Thyroid gland (tissue), 4 donors: ENCODE measurements at regions not wholly inside any gene's neighbourhood (a gene's known extent, or its start where the extent isn't known, plus 50 kb on each side); places are given as distances from the start of the nearest gene placed in this dataset.
A peak's percentile ranks its signal among the peaks of the same experiment; 100 is the strongest.
"Not testable (repeated sequence)": the region's sequence is repeated elsewhere in the genome, so short reads cannot be mapped to it uniquely, and the experiment has no call there.

Experiments used
- DNase-seq, 2 donors: peaks; one replicate each; pipeline ENCODE4 v3.0.0-alpha.2; 2019
- H3K27ac ChIP-seq, 3 donors: fragments of 200-600 bp; sonication (generic); 1 replicate in 2 of 3; 2 replicates in 1 of 3; pipeline ENCODE4 v1.5.1; 2016 to 2019; ENCODE audit warnings: mild to moderate bottlenecking in 1 of 3, moderate library complexity in 1 of 3
- H3K27me3 ChIP-seq: fragments of 200-600 bp; sonication (generic); one replicate; pipeline ENCODE4 v1.5.1; 2019
- H3K36me3 ChIP-seq, 2 donors: fragments of 200-600 bp; sonication (generic); one replicate each; pipeline ENCODE4 v1.5.1; 2016 to 2019
- H3K4me1 ChIP-seq, 2 donors: fragments of 200-600 bp; sonication (generic); one replicate each; pipeline ENCODE4 v1.5.1; 2017 to 2019
- H3K4me3 ChIP-seq, 3 donors: fragments of 200-600 bp; sonication (generic); replicated peaks in 1 of 3; 1 replicate in 2 of 3; 2 replicates in 1 of 3; pipeline ENCODE4 v1.5.1; 2016; ENCODE audit warnings: mild to moderate bottlenecking in 1 of 3
- H3K9me3 ChIP-seq: fragments of 200-600 bp; sonication (generic); one replicate; pipeline ENCODE4 v1.5.1; 2017
- CTCF ChIP-seq, 6 experiments: fragments of 200-600 bp in 3 of 6; fragments of 450-650 bp in 3 of 6; sonication (generic) in 3 of 6; IDR thresholded peaks; one replicate each; pipeline ENCODE4 v1.5.1; 2016 to 2019; ENCODE audit warnings: antibody characterized with exemption in 6 of 6, mild to moderate bottlenecking in 2 of 6, inconsistent platforms in 1 of 6, moderate library complexity in 1 of 6
- POLR2A ChIP-seq, 2 donors: fragments of 450-650 bp; IDR thresholded peaks; one replicate each; pipeline ENCODE4 v1.6.1; 2017; ENCODE audit warnings: antibody characterized with exemption in 2 of 2, mild to moderate bottlenecking in 2 of 2, moderate library complexity in 1 of 2
- WGBS, 2 donors: methylation state at CpG; one replicate each; pipeline ENCODE4 v1.1.5; 2017; 5-methylcytosine and 5-hydroxymethylcytosine counted together
- intact Hi-C: fragments of 100-400 bp; cut with DNase I; formaldehyde crosslinking; loops from one replicate; pipeline ENCODE4 v1.15.1; 2023

GRCh38 chr6:147958683-147959082, 384.0 kb upstream of the SASH1 start:
- Histone ChIP-seq H3K27ac (peak overlapping the region in 1 of 3 donors; percentile 13), H3K27me3 (no peaks in the 10 kb centered on the region), H3K4me1 (peaks cover 0 to 5% of the 10 kb centered on the region in 2 donors), H3K9me3 (no peaks in the 10 kb centered on the region), H3K4me3 (no peak overlapping the region), H3K36me3 (no peaks in the 10 kb centered on the region)
- DNase-seq, result peak; percentile 95 to 97
- intact Hi-C loops, result no loop called here
- 31 to 32% methylated on average over 2 of the region's 2 CpGs for WGBS, 2 donors
- TF ChIP-seq CTCF (IDR thresholded peaks at IDR 0.05), result no peak
- no peak for TF ChIP-seq POLR2A (IDR thresholded peaks at IDR 0.05)

- 20 to 33% methylated on average over 2 of the region's 2 CpGs for WGBS, 2 donors
- H3K27ac ChIP-seq, result no peak overlapping the region
- peaks cover 0 to 5% of the 10 kb centered on the region in 2 donors for H3K4me1 ChIP-seq
- H3K9me3 ChIP-seq, result no peaks in the 10 kb centered on the region
- DNase-seq, result no peak
- H3K27me3 ChIP-seq, result no peaks in the 10 kb centered on the region
- TF ChIP-seq CTCF (IDR thresholded peaks at IDR 0.05), result no peak
- no peak for TF ChIP-seq POLR2A (IDR thresholded peaks at IDR 0.05)
- no peaks in the 10 kb centered on the region for H3K36me3 ChIP-seq
- intact Hi-C loops, result no loop called here
- no peak overlapping the region for H3K4me3 ChIP-seq
Measured at GRCh38 chr6:147961481-147962141, 381.0 kb upstream of the SASH1 start.

GRCh38 chr6:147965448-147965847, 377.2 kb upstream of the SASH1 start:
- intact Hi-C loops, DNase-seq, H3K27me3 ChIP-seq, H3K4me1 ChIP-seq, H3K4me3 ChIP-seq, H3K27ac ChIP-seq, H3K9me3 ChIP-seq, H3K36me3 ChIP-seq: not testable (repeated sequence)
- WGBS, 2 donors, result 96 to 99% methylated on average over 3 of the region's 3 CpGs

- intact Hi-C loops, result no loop called here
- Histone ChIP-seq H3K27me3 (no peaks in the 10 kb centered on the region), H3K4me1 (no peaks in the 10 kb centered on the region), H3K36me3 (no peaks in the 10 kb centered on the region), H3K4me3 (no peak overlapping the region), H3K27ac (no peak overlapping the region), H3K9me3 (no peaks in the 10 kb centered on the region)
- TF ChIP-seq CTCF (IDR thresholded peaks at IDR 0.05), result no peak
- TF ChIP-seq POLR2A (IDR thresholded peaks at IDR 0.05), result no peak
- WGBS, 2 donors, result 41 to 61% methylated on average over 1 of the region's 1 CpG
- no peak for DNase-seq
Measured at GRCh38 chr6:147970970-147971369, 371.7 kb upstream of the SASH1 start.

GRCh38 chr6:147972448-147972847, 370.2 kb upstream of the SASH1 start:
- H3K27me3 ChIP-seq, result no peaks in the 10 kb centered on the region
- no peak for DNase-seq
- no peak overlapping the region for H3K27ac ChIP-seq
- no peaks in the 10 kb centered on the region for H3K4me1 ChIP-seq
- WGBS, 2 donors, result 82% methylated on average over 5 of the region's 5 CpGs
- H3K36me3 ChIP-seq, result no peaks in the 10 kb centered on the region
- no peak overlapping the region for H3K4me3 ChIP-seq
- intact Hi-C loops, result no loop called here
- TF ChIP-seq CTCF (IDR thresholded peaks at IDR 0.05) (no peak), POLR2A (IDR thresholded peaks at IDR 0.05) (no peak)
- no peaks in the 10 kb centered on the region for H3K9me3 ChIP-seq
